HG03439 (cell line): ENCODE measurements at regions not wholly inside any gene's neighbourhood (a gene's known extent, or its start where the extent isn't known, plus 50 kb on each side); places are given as distances from the start of the nearest gene placed in this dataset.
"Not testable (repeated sequence)": the region's sequence is repeated elsewhere in the genome, so short reads cannot be mapped to it uniquely, and the experiment has no call there.

Experiments
- ATAC-seq: cut with Tn5 transposase; IDR thresholded peaks from one replicate; pipeline ENCODE4 v1.9.1; 2021; ENCODE audit warnings: mild to moderate bottlenecking, moderate library complexity; ENCODE audit not compliant: unreplicated experiment

GRCh38 chr1:104288322-104288721 lies 538.6 kb downstream of the AMY1C start:
- not testable (repeated sequence) for ATAC-seq

GRCh38 chr1:104291156-104291555 lies 541.5 kb downstream of the AMY1C start:
- no peak for ATAC-seq

- no peak for ATAC-seq
Measured at GRCh38 chr1:104294259-104294658, 544.6 kb downstream of the AMY1C start.

DNA sequence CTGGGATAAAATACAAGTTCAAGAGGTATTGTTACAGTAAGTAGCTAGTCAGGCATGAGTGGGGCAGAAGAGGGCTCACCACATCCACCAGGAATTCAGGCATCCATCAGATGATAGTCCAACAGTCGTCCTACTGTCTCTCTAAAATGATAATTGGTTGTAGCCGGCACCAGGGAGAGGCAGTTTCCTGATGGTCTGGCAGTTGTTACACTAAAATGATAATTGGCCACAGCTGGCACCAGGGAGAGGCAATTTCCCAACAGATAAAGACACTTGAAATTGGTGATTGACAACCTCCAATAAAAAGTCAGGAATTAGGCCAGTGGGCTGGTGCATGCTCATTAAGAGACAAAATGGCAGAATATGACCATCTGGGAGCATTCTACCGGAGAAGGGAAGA lies 545.8 kb downstream of the AMY1C start:
- no peak for ATAC-seq

DNA sequence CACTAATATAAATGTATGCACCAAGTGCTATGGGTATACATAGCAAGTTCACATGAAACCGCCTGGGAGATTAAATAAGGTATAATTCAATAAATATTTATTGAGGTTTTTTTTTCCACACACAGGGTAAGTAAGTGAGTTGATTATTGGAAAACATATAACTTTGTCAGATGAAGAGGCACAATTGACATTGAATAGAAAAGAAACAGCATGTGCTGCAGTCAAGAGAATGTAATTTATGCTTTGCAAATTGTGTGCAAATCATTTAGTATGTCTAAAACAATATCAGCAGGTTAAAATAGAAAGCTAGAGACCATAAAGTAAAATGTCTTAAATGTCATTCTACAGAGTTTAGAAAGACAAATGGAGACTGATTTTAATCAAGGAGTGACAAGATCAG lies 560.0 kb downstream of the AMY1C start:
- no peak for ATAC-seq

- no peak for ATAC-seq
Measured at GRCh38 chr1:104315823-104316222, 566.1 kb downstream of the AMY1C start.

- no peak for ATAC-seq
Measured at GRCh38 chr1:104322131-104322530, 572.4 kb downstream of the AMY1C start.

GRCh38 chr1:104329278-104329677 lies 579.6 kb downstream of the AMY1C start:
- ATAC-seq = no peak

DNA sequence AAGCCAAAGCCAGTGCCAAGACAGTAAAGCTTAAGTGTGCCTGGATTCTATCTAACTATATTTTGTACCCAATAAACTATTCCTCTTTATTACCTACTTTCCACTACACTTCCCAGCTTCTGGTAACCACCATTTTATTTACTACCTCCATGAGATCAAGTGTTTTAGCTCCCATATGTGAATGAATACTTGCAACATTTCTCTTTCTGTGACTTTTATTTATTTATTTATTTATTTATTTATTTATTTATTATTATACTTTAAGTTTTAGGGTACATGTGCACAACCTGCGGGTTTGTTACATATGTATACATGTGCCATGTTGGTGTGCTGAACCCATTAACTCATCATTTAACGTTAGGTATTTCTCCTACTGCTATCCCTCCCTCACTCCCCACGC lies 582.1 kb downstream of the AMY1C start:
- no peak for ATAC-seq

GRCh38 chr1:104337927-104338326 lies 588.2 kb downstream of the AMY1C start:
- ATAC-seq = not testable (repeated sequence)

DNA sequence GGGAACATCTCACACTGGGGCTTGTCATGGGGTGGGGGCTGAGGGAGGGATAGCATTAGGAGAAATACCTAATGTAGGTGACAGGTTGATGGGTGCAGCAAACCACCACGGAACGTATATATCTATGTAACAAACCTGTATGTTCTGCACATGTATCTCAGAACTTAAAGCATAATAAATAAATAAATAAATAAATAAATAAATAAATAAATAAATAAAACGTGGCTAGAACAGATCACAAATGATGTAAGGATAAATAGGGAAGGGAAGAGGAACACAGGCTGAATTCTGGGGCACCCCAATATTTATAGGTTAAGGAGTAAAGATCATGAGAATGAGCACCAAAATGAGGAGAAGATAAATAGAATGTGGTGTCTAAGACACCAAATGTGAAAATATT lies 592.2 kb downstream of the AMY1C start:
- ATAC-seq = no peak

- no peak for ATAC-seq
Measured at GRCh38 chr1:104348277-104348676, 598.6 kb downstream of the AMY1C start.

DNA sequence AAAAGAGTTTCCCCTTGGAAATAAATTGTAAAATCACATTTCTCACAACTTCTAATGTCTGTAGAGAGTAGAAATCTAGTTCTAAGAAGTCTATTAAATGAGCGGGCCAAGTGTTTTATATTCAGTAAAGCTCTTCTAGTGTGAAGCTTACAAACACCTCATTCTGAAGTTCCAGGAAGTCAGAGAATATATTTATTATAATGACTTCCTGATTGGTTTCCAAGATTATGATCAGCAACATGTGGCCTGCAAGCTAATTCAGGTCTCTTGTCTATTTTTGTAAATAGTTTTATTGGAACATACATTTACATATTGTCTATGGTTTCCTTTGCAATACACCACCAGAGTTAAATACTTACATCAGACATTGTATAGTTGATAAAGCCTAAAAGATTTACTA lies 603.9 kb downstream of the AMY1C start:
- no peak for ATAC-seq

GRCh38 chr1:104358086-104358485 lies 608.4 kb downstream of the AMY1C start:
- no peak for ATAC-seq

- no peak for ATAC-seq
Measured at GRCh38 chr1:104358621-104359020, 608.9 kb downstream of the AMY1C start.

- ATAC-seq = no peak
Measured at GRCh38 chr1:104378414-104378813, 628.7 kb downstream of the AMY1C start.

GRCh38 chr1:104380003-104380402 lies 630.3 kb downstream of the AMY1C start:
- ATAC-seq = no peak

DNA sequence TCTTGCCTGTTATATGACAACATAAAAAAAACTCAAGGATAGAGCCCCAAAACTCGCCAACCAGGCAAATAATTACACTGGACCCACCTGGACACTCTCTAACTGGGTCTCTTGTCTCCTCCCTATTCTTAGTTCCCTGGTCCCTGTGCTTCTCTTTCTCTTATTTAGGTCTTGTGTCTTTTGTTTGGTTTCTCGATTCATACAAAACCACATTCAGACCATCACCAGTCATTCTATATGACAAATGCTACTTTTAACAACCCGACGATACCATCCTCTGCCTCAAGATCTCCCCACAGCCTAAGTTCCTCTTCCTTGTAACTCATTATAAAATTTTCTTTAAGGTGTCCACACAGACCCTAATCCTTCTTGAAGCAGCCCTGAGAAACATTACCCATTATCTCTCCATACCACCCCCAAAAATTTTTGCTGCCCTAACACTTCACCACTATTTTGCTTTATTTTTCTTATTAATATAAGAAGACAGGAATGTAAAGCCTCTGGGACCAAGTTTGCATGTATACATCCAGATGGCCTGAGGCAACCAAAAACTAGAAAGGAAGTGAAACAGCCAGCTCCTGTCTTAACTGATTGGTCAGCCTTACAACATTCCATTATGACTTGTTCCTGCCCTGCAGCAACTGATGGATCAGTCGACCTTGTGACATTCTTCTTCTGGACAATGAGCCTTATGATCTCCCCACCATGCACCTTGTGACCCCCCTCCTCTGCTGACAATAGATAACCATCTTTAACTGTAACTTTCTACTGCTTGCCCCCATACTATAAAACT lies 638.2 kb downstream of the AMY1C start:
- ATAC-seq = no peak

- ATAC-seq = no peak
Measured at GRCh38 chr1:104392552-104392951, 642.9 kb downstream of the AMY1C start.

- ATAC-seq = no peak
Measured at GRCh38 chr1:104402178-104402577, 652.5 kb downstream of the AMY1C start.

GRCh38 chr1:104403883-104404282 lies 654.2 kb downstream of the AMY1C start:
- no peak for ATAC-seq

DNA sequence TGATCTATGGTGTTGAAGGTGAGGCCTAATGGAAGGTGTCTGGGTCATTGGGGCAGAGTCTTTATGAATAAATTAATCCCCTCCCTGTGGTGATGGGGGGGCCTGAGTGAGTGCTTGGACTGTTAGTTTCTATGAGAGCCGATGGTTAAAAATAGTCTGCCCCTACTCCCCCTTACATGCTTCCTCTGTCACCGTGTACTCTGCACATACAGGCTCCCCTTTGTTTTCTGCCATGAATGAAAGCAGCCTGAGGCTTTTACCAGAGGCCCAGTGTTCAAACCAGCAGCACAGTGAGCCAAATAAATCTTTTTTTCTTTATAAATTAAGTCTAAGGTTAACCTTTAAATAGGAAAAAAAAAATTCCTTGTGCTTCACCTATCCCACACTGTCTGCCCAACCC lies 657.0 kb downstream of the AMY1C start:
- no peak for ATAC-seq

DNA sequence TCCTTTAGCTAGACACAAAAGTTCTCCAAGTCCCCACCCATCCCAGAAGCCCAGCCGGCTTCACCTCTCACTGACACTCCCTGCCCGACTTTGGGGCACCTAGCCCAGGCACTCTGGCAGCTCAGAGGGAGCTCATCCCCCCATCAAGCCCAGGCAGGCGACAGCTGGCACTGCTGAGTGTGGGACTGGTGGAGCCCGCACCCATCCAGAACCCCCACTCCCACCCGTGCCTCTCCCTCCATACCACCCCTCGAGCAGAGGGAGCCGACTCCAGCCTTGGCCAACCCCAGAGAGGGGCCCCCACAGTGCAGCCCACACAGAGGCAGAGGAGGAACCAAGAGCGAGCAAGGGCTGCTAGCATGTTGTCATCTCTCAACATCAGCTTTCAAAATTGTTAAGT lies 658.6 kb downstream of the AMY1C start:
- no peak for ATAC-seq
